LNCaP clone FGC (cell line): ENCODE measurements at regions not wholly inside any gene's neighbourhood (a gene's known extent, or its start where the extent isn't known, plus 50 kb on each side); places are given as distances from the start of the nearest gene placed in this dataset.

Source experiments
- DNase-seq: peaks from one replicate; pipeline ENCODE4 v3.0.0-alpha.2; 2011; ENCODE audit warnings: low read depth
- H3K4me3 ChIP-seq: 2 replicates; pipeline ENCODE4 v1.5.1; 2011; ENCODE audit warnings: mild to moderate bottlenecking, low read depth, low read length, control low read depth
- TF ChIP-seq, protein P1 (sequence below): IDR thresholded peaks from 2 replicates; pipeline ENCODE4 v1.5.1; 2012; ENCODE audit warnings: mild to moderate bottlenecking; ENCODE audit not compliant: control insufficient read depth, insufficient read depth; ENCODE audit errors: extremely low read depth

DNA sequence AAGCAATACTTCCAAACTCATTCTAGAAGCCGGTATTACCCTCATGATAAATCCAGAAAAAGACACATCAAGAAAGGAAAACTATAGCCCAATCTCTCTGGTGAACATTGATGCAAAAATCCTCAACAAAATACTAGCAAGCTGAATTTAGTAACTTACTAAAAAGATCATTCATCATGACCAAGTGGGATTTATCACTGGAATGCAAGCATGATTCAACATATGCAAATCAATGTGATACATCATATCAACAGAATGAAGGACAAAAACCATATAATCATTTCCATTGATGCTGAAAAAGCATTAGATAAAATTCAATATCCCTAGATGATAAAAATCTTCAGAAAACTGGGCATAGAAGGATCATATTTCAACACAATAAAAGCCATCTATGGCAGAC, 402.9 kb downstream of the TGFB2 start:
- no peak overlapping the region for H3K4me3 ChIP-seq
- TF ChIP-seq, protein P1, sequence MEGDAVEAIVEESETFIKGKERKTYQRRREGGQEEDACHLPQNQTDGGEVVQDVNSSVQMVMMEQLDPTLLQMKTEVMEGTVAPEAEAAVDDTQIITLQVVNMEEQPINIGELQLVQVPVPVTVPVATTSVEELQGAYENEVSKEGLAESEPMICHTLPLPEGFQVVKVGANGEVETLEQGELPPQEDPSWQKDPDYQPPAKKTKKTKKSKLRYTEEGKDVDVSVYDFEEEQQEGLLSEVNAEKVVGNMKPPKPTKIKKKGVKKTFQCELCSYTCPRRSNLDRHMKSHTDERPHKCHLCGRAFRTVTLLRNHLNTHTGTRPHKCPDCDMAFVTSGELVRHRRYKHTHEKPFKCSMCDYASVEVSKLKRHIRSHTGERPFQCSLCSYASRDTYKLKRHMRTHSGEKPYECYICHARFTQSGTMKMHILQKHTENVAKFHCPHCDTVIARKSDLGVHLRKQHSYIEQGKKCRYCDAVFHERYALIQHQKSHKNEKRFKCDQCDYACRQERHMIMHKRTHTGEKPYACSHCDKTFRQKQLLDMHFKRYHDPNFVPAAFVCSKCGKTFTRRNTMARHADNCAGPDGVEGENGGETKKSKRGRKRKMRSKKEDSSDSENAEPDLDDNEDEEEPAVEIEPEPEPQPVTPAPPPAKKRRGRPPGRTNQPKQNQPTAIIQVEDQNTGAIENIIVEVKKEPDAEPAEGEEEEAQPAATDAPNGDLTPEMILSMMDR: no peak
- no peak for DNase-seq

DNA sequence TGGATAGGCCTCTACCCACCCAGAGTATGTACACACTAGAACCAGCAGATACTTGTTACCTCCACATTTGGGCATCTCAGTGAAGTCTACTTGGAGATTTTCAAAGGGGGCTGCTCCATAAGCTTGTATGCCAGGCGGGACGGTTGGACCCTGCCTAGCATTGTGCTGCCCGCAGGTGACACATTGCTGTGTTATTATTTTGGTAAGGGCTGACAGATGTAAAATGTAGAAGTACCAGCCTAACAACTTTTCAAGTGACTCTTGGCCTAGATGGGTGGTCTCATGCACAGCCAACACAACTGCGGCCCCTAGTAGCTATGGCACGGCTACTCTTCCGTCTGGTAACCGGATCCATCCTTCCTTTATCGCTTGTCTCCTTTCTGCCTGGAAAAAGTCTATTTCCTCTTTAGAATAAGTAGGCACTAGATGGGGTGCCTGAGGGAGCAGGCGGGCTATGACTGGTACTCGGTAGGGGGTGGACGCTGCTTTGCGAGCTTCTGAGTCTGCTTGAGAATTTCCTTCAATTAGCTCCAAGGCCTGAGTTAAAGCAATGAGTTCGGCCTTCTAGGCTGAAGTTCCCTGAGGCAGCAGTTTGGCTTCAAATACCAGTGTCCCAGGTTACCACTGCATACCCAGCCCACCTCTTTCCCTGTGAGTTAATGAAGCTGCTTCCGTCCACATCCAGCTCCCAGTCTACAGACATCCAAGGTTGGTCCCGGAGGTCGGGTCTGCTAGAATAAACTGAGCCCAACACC, 405.3 kb downstream of the TGFB2 start:
- DNase-seq: no peak
- TF ChIP-seq, protein P1: no peak
- no peak overlapping the region for H3K4me3 ChIP-seq

DNA sequence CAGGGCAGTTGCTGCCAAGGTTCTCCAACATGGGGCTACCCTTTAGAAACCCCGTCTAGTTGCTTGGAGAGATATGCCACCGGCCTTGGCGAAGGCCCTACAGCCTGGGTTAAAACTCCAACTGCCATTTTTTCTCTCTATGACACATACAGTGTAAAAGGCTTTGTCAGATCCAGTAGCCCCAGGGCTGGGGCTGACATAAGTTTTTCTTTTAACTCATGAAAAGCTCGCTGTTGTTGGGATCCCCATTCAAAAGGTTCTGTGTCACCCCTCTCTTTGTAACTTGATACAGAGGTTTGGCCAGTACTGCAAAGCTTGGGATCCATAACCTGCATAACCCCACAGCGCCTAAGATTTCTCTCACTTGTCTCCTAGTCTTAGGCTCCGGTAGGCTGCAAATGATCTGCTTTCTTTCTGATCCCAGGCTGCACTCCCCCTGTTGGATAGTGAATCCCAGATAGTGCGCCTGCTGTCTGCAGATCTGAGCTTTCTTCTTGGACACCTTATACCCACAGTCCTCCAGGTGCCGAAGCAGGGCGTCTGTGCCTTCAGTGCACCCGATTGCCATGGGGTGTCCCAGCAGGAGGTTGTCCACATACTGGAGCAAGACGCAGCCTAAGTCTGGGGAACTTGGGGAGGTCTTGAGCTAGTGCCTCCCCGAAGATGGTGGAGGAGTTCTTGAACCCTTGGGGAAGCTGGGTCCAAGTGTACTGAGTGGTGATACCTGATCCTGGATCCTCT, 406.2 kb downstream of the TGFB2 start:
- TF ChIP-seq, protein P1: no peak
- DNase-seq: no peak
- no peak overlapping the region for H3K4me3 ChIP-seq

DNA sequence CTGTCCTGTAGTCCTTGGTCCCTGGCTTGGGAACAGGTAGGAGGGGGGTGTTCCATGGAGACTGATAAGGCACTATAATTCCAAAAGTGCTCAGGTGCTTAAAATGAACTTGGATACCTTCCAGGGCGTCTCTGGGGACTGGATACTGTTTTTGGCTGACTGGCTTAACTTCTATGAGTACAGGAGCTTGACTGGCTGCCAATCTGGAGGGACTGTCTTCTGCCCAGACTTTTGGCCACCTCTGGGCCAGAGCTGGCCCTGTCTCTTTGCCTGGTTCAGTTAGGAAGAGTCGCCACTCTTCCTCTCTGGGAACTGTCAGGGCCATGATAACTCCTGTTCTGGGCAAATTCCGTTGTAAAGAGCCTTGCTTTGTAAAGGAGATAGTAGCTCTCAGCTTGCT, 407.0 kb downstream of the TGFB2 start:
- TF ChIP-seq, protein P1: no peak
- peak; percentile 35 for DNase-seq
- H3K4me3 ChIP-seq: no peak overlapping the region

DNA sequence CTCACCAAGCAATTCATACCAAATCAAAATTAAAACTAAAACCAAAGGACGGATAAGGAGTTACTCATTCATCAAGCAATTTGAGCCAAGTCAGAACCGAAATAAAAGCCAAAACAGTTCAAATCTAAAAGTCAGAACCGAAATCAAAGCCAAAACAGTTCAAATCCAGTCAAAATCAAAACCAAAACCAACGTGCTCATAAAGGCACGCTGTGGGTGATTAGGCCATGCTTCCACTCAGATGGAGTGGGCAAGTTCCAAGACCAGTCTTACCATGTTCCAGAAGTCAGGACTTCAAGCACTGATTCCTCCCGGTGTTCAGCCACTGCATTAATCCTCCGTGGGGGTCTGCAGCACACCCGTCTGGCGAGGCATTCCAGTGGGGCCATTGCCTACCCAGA, 409.3 kb downstream of the TGFB2 start:
- H3K4me3 ChIP-seq: no peak overlapping the region
- TF ChIP-seq, protein P1: no peak
- DNase-seq: no peak

DNA sequence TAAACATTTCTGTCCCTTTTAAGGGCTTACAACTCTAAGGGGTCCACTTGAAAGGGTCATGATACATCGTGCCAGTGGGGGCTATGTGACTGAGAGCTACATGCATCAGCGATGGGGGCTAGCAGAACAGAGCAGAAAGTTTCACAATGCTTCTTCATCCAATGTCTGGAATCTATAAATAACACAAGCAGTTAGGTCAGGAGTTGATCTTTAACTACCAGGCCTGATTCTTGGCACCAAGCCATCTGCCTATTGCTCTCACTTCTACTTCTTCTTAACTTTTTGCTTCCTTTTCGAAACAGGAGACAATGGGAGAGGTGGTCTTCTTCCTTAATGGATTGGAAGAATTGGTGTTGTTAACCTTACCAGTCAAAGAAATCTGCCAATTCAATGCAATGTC, 410.0 kb downstream of the TGFB2 start:
- H3K4me3 ChIP-seq: no peak overlapping the region
- TF ChIP-seq, protein P1: no peak

More for the DNA sequence above, 410.0 kb downstream of the TGFB2 start:
- DNase-seq: no peak
